Hepatocyte (in vitro differentiated cells): ENCODE measurements at regions not wholly inside any gene's neighbourhood (a gene's known extent, or its start where the extent isn't known, plus 50 kb on each side); places are given as distances from the start of the nearest gene placed in this dataset.

Source experiments
- EZH2 ChIP-seq: fragments of 200-600 bp; sonication (generic); IDR thresholded peaks from 2 replicates; pipeline ENCODE4 v1.6.1; 2016; ENCODE audit warnings: antibody characterized with exemption, mild to moderate bottlenecking, borderline replicate concordance
- EZH2phosphoT487 ChIP-seq: fragments of 200-600 bp; sonication (generic); IDR thresholded peaks from one replicate; pipeline ENCODE4 v1.6.1; 2018; ENCODE audit warnings: antibody characterized with exemption, mild to moderate bottlenecking, low read depth, moderate library complexity; ENCODE audit not compliant: unreplicated experiment, severe bottlenecking
- TF ChIP-seq, protein P1 (sequence below): fragments of 200-600 bp; sonication (generic); IDR thresholded peaks from 2 replicates; pipeline ENCODE4 v1.5.1; 2016; ENCODE audit warnings: antibody characterized with exemption, mild to moderate bottlenecking; ENCODE audit not compliant: poor library complexity

DNA sequence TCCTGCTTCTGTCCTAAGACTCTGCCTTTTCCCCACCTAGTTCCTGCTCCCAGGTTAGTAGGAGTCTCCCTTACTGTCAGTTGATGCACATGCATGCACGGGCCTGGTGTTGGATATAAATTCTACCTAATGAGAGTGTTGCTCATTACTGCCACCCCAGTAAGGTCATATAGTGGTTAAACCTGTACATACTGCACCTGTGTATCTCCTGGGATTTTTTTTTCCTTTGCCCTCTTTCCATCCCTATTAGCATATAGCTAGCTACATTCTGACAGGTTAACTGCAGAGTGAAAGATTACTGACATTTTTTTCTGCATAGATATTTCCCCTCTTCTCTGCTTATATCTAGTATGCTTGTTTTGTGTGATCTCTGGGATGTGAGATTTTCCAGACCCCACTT is 201.5 kb upstream of the PIRT start:
- TF ChIP-seq, protein P1, sequence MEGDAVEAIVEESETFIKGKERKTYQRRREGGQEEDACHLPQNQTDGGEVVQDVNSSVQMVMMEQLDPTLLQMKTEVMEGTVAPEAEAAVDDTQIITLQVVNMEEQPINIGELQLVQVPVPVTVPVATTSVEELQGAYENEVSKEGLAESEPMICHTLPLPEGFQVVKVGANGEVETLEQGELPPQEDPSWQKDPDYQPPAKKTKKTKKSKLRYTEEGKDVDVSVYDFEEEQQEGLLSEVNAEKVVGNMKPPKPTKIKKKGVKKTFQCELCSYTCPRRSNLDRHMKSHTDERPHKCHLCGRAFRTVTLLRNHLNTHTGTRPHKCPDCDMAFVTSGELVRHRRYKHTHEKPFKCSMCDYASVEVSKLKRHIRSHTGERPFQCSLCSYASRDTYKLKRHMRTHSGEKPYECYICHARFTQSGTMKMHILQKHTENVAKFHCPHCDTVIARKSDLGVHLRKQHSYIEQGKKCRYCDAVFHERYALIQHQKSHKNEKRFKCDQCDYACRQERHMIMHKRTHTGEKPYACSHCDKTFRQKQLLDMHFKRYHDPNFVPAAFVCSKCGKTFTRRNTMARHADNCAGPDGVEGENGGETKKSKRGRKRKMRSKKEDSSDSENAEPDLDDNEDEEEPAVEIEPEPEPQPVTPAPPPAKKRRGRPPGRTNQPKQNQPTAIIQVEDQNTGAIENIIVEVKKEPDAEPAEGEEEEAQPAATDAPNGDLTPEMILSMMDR = no peak
- TF ChIP-seq EZH2 (no peak), EZH2phosphoT487 (no peak)
